A549 (cell line): ENCODE measurements at regions not wholly inside any gene's neighbourhood (a gene's known extent, or its start where the extent isn't known, plus 50 kb on each side); places are given as distances from the start of the nearest gene placed in this dataset.

Experiments used
- ATAC-seq, 2 experiments: fragments of 200-7000 bp in 1 of 2; fragments of >200 bp in 1 of 2; cut with Nextera tagmentation in 1 of 2; cut with Tn5 transposase in 1 of 2; 3 replicates each; pipeline versions ENCODE4 v1.8.0 to v1.9.1; 2018 to 2020; ENCODE audit warnings: mild to moderate bottlenecking in 1 of 2, moderate library complexity in 1 of 2
- CTCF ChIA-PET: fragments of 300-600 bp; sonication (Branson Sonifier 250); formaldehyde crosslinking; extraction: SDS; loops from one replicate; lab custom pipeline; 2021; ENCODE audit warnings: antibody characterized with exemption, inconsistent platforms; lab: Yijun Ruan, JAX
- POLR2A ChIA-PET: fragments of 350-600 bp; formaldehyde crosslinking; extraction: SDS; loops from one replicate; lab custom pipeline; 2021; ENCODE audit warnings: antibody characterized with exemption, inconsistent platforms; lab: Yijun Ruan, JAX
- DNase-seq, 2 experiments: peaks; one replicate each; pipeline versions ENCODE4 v3.0.0 to v3.0.0-alpha.2; 2011 to 2016; ENCODE audit warnings: low read depth in 1 of 2, low spot score in 1 of 2
- FAIRE-seq: peaks from 2 replicates; lab custom pipeline; 2011; peaks lifted over from hg19 to GRCh38; lab: Jason Lieb, UNC
- H3K27ac ChIP-seq, 2 experiments: fragments of >200 bp; sonication (Bioruptor Twin); formaldehyde crosslinking; 3 replicates each; pipeline ENCODE4 v1.5.1; 2016 to 2017
- H3K4me1 ChIP-seq: fragments of >200 bp; sonication (Bioruptor Twin); formaldehyde crosslinking; 3 replicates; pipeline ENCODE4 v1.6.1; 2016
- H3K4me2 ChIP-seq: fragments of >200 bp; sonication (Bioruptor Twin); formaldehyde crosslinking; 3 replicates; pipeline ENCODE4 v1.6.1; 2016
- H3K4me3 ChIP-seq: fragments of >200 bp; sonication (Bioruptor Twin); formaldehyde crosslinking; 3 replicates; pipeline ENCODE4 v1.5.1; 2016
- H3K9me3 ChIP-seq: fragments of >200 bp; sonication (Bioruptor Twin); formaldehyde crosslinking; 3 replicates; pipeline ENCODE4 v1.6.1; 2016
- CBX8 ChIP-seq: fragments of 200-600 bp; sonication (generic); IDR thresholded peaks from 2 replicates; pipeline ENCODE4 v1.6.1; 2016
- CEBPB ChIP-seq, 2 experiments: fragments of >200 bp in 1 of 2; sonication (Bioruptor Twin) in 1 of 2; formaldehyde crosslinking in 1 of 2; IDR thresholded peaks; 2 replicates each; pipeline ENCODE4 v1.6.1; 2012 to 2016
- HOXB5 ChIP-seq: fragments of 250-450 bp; sonication (Bioruptor Pico); IDR thresholded peaks from 2 replicates; pipeline ENCODE4 v1.5.0; 2020; ENCODE audit warnings: mild to moderate bottlenecking, moderate library complexity
- KDM5A ChIP-seq: fragments of 200-600 bp; sonication (generic); IDR thresholded peaks from 2 replicates; pipeline ENCODE4 v1.6.1; 2016; ENCODE audit warnings: antibody characterized with exemption, mild to moderate bottlenecking
- NPAS2 ChIP-seq: fragments of 250-450 bp; sonication (Bioruptor Pico); IDR thresholded peaks from 2 replicates; pipeline ENCODE4 v1.8.0; 2022; ENCODE audit warnings: mild to moderate bottlenecking, moderate library complexity, borderline replicate concordance
- NR3C1 ChIP-seq: fragments of >200 bp; sonication (Bioruptor Twin); formaldehyde crosslinking; IDR thresholded peaks from 3 replicates; pipeline ENCODE4 v1.6.1; 2017
- PBX3 ChIP-seq: IDR thresholded peaks from 2 replicates; pipeline ENCODE4 v1.6.1; 2012
- ZSCAN20 ChIP-seq: fragments of 250-450 bp; sonication (Bioruptor Pico); IDR thresholded peaks from 2 replicates; pipeline ENCODE4 v1.8.0; 2022; ENCODE audit warnings: mild to moderate bottlenecking, moderate library complexity
- WGBS: methylation state at CpG from one replicate; pipeline ENCODE4 v1.1.6; 2017; ENCODE audit errors: missing lambda C conversion rate; 5-methylcytosine and 5-hydroxymethylcytosine counted together
- small RNA-seq, 6 experiments: library from RNA; depleted of rRNA; stranded (forward); fragments of <200 nt; gene quantifications; one replicate each; pipeline ENCODE3, GENCODE V24; 2012

GRCh38 chr5:37889612-37890317 lies 49.9 kb upstream of the GDNF start:
- CTCF ChIA-PET = no interaction called here
- H3K4me1 ChIP-seq = no peaks in the 10 kb centered on the region
- H3K4me3 ChIP-seq = no peak overlapping the region
- WGBS = 10% methylated on average over 8 of the region's 8 CpGs
- TF ChIP-seq HOXB5 (no peak), NR3C1 (no peak), CBX8 (no peak), NPAS2 (no peak), ZSCAN20 (CRISPR knock-in tag) (no peak), PBX3 (no peak), KDM5A (no peak), CEBPB (IDR thresholded peaks at IDR 0.05) (no peak)
- TF ChIP-seq, all 56 proteins: peak for 0
- POLR2A ChIA-PET = no interaction called here
- Histone ChIP-seq H3K9me3 (no peaks in the 10 kb centered on the region), H3K27ac (no peak overlapping the region), H3K4me2 (no peak overlapping the region)
- no peak for DNase-seq
- ATAC-seq = no peak
- FAIRE-seq = no peak

Small RNA genes lying in the stretch of these regions (small RNA-seq; reads per million reads assigned to genes)
- gene LINC02110 = 0 reads per million in 6 experiments
